A549 (cell line): ENCODE measurements at regions not wholly inside any gene's neighbourhood (a gene's known extent, or its start where the extent isn't known, plus 50 kb on each side); places are given as distances from the start of the nearest gene placed in this dataset.

Source experiments
- BHLHE40 ChIP-seq: IDR thresholded peaks from 2 replicates; pipeline ENCODE4 v1.6.1; 2012; ENCODE audit warnings: low read depth, low read length, inconsistent platforms
- CTCF ChIP-seq: fragments of >200 bp; sonication (Bioruptor Twin); formaldehyde crosslinking; IDR thresholded peaks from 3 replicates; pipeline ENCODE4 v1.5.1; 2016
- EP300 ChIP-seq, 2 experiments: fragments of >200 bp; sonication (Bioruptor Twin); formaldehyde crosslinking; IDR thresholded peaks; 2 replicates in 1 of 2; 3 replicates in 1 of 2; pipeline ENCODE4 v1.6.1; 2016 to 2017
- FOSL2 ChIP-seq, 2 experiments: fragments of 450-650 bp in 1 of 2; fragments of >200 bp in 1 of 2; sonication (Bioruptor Twin) in 1 of 2; formaldehyde crosslinking; IDR thresholded peaks; 2 replicates each; pipeline versions ENCODE4 v1.5.0 to v1.6.1; 2016 to 2020; ENCODE audit warnings: mild to moderate bottlenecking in 1 of 2, moderate library complexity in 1 of 2
- GATA3 ChIP-seq: IDR thresholded peaks from 2 replicates; pipeline ENCODE4 v1.6.1; 2012; ENCODE audit warnings: borderline replicate concordance
- JUNB ChIP-seq: fragments of >200 bp; sonication (Bioruptor Twin); formaldehyde crosslinking; IDR thresholded peaks from 2 replicates; pipeline ENCODE4 v1.6.1; 2016
- POLR2A ChIP-seq: IDR thresholded peaks from 2 replicates; pipeline ENCODE4 v1.6.1; 2012; ENCODE audit warnings: mild to moderate bottlenecking, low read length

DNA sequence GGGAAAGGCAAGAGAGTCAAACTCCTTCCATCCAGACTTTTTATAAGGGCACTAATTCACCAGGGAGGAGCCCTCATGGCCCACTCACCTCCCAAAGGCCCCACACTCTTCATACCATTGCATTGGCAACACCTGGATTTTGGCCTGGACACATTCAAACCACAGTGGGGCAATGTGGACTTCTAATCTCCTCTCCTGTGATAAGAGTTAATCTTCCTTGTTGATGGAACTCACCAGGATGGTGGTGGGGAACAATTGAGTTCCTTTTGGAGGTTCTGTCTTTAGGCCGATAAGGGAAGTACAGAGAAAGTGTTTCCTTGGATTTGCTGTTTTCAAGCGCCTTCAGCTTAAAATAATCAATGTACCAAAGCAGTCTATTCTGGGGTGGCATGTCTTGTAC lies 268.7 kb downstream of the CD83 start:
- TF ChIP-seq CTCF = no peak
- TF ChIP-seq FOSL2 (IDR thresholded peaks at IDR 0.05) = no peak
- TF ChIP-seq FOSL2 (CRISPR knock-in tag; IDR thresholded peaks at IDR 0.05) = no peak
- TF ChIP-seq BHLHE40 = no peak
- no peak for TF ChIP-seq EP300 (IDR thresholded peaks at IDR 0.05)
- no peak for TF ChIP-seq POLR2A
- TF ChIP-seq GATA3 = no peak
- TF ChIP-seq JUNB = no peak
